Heart right ventricle (tissue), 16 donors: ENCODE measurements at regions not wholly inside any gene's neighbourhood (a gene's known extent, or its start where the extent isn't known, plus 50 kb on each side); places are given as distances from the start of the nearest gene placed in this dataset.

Experiments used
- ATAC-seq, 8 donors: fragments of 200-7000 bp; cut with Tn5 transposase; one replicate each; pipeline ENCODE4 v1.9.1; 2020; ENCODE audit warnings: mild to moderate bottlenecking in 8 of 8, moderate library complexity in 8 of 8, moderate number of reproducible peaks in 1 of 8
- DNase-seq, 2 donors: peaks; one replicate each; pipeline ENCODE4 v3.0.0-alpha.2; 2020
- H3K27ac ChIP-seq, 10 donors: fragments of 200-600 bp; sonication (generic) in 2 of 10; one replicate each; pipeline versions ENCODE4 v1.5.0 to v1.8.0; 2020 to 2022; ENCODE audit warnings: mild to moderate bottlenecking in 3 of 10
- H3K27me3 ChIP-seq, 7 donors: fragments of 200-600 bp; one replicate each; pipeline ENCODE4 v1.8.0; 2021 to 2022; ENCODE audit warnings: mild to moderate bottlenecking in 2 of 7
- H3K36me3 ChIP-seq, 9 donors: fragments of 200-600 bp; sonication (generic) in 1 of 9; one replicate each; pipeline versions ENCODE4 v1.5.0 to v1.8.0; 2020 to 2022; ENCODE audit warnings: mild to moderate bottlenecking in 2 of 9
- H3K4me1 ChIP-seq, 9 donors: fragments of 200-600 bp; sonication (generic) in 1 of 9; one replicate each; pipeline versions ENCODE4 v1.5.0 to v1.8.0; 2020 to 2022; ENCODE audit warnings: mild to moderate bottlenecking in 4 of 9
- H3K4me3 ChIP-seq, 10 donors: fragments of 200-600 bp; sonication (generic) in 2 of 10; one replicate each; pipeline versions ENCODE4 v1.5.0 to v1.8.0; 2020 to 2022; ENCODE audit warnings: mild to moderate bottlenecking in 7 of 10, moderate library complexity in 2 of 10
- H3K9me3 ChIP-seq, 11 donors: fragments of 200-600 bp in 10 of 11; sonication (generic) in 2 of 11; one replicate each; pipeline versions ENCODE4 v1.5.0 to v1.8.0; 2013 to 2022; ENCODE audit warnings: mild to moderate bottlenecking in 2 of 11, control low read depth in 1 of 11, moderate library complexity in 1 of 11
- CTCF ChIP-seq, 9 donors: fragments of 200-600 bp; sonication (generic) in 2 of 9; IDR thresholded peaks; one replicate each; pipeline versions ENCODE4 v1.5.0 to v1.8.0; 2021 to 2022; ENCODE audit warnings: antibody characterized with exemption in 9 of 9, mild to moderate bottlenecking in 5 of 9, moderate library complexity in 1 of 9
- WGBS, 2 donors: extraction: QIAGEN DNeasy Blood & Tissue Kit; methylation state at CpG; one replicate each; pipeline ENCODE4 v1.1.7; 2013; ENCODE audit warnings: inconsistent platforms in 1 of 2; 5-methylcytosine and 5-hydroxymethylcytosine counted together
- intact Hi-C, 10 donors: fragments of 100-400 bp; cut with DNase I; formaldehyde crosslinking; loops; one replicate each; pipeline versions ENCODE4 v1.11.1 to v1.14.2; 2022
- donor health status: Arrhythmogenic right ventricular cardiomyopathy.
- donor health status: ischemic (EF 13 %, LVEDD 7.1; RV severe dilation, severe dysfunction).
- donor health status: healthy with polysubstance abuse.
- donor health status: DM: no; HTN: yes; CAD: no.
- donor health status: DM: no; HTN: no; CAD: no.
- donor health status: ischemic (EF 25% LVEDD 6.9; RV normal size, moderate dysfunction).
- donor health status: ischemic (EF 25% LVEDD 5.7; RV mildly dilated, moderate dysfunction).
- donor health status: healthy.
- donor health status: DM: yes; HTN: yes; CAD: no.
- donor health status: Ischemic cardiomyopathy.
- donor health status: ischemic (EF 35%, LVEDD 5.7; RV mildly dilated, moderate dysfunction).
- donor health status: nonischemic (EF 11% LVEDD 7.7; RV severe dilation, severe dysfunction).
- donor health status: DM: yes; HTN: yes; CAD: no.
- donor health status: PGD.
- donor health status: ischemic (EF 29% LVEDD 5.4; RV normal size, mild dysfunction).
- donor health status: nonischemic (EF 23%, LVEDD 6.1; RV moderate dilation, normal function).

DNA sequence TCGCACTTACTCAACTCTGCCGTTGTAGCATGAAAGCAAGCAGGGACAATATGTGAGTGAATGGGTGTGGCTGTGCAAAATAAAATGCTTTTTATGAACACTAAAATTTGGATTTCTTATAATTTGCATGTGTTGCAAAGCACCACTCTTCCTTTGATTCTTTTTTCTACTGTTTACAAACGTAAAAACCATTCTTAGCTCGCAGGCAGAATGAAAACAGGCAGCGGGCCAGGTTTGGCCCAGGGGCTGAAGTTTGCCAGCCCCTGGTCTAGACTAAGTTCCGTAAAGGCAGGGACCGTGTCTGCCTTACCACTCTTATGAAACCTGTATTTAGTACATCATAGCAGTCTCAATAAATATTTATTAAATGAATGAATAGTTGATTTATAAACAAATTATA lies 83.7 kb upstream of the SPATS2L start:
- Histone ChIP-seq H3K9me3 (no peaks in the 10 kb centered on the region), H3K36me3 (no peaks in the 10 kb centered on the region), H3K27me3 (no peaks in the 10 kb centered on the region), H3K4me3 (no peak overlapping the region), H3K27ac (no peak overlapping the region), H3K4me1 (peaks cover 4 to 37% (median 15%) of the 10 kb centered on the region in 9 donors)
- ATAC-seq (no peak), DNase-seq (no peak)
- WGBS, 2 donors = 77 to 78% methylated on average over 7 of the region's 7 CpGs
- intact Hi-C loops = no loop called here
- no peak for TF ChIP-seq CTCF (IDR thresholded peaks at IDR 0.05)

GRCh38 chr2:200223205-200223784 lies 83.2 kb upstream of the SPATS2L start:
- H3K27me3 ChIP-seq = no peaks in the 10 kb centered on the region
- 79 to 86% methylated on average over 3 of the region's 3 CpGs for WGBS, 2 donors
- intact Hi-C loops = no loop called here
- peaks cover 4 to 37% (median 15%) of the 10 kb centered on the region in 9 donors for H3K4me1 ChIP-seq
- no peaks in the 10 kb centered on the region for H3K9me3 ChIP-seq
- ATAC-seq (no peak), DNase-seq (no peak)
- H3K4me3 ChIP-seq = no peak overlapping the region
- TF ChIP-seq CTCF (IDR thresholded peaks at IDR 0.05) = no peak
- H3K27ac ChIP-seq = no peak overlapping the region
- H3K36me3 ChIP-seq = no peaks in the 10 kb centered on the region

DNA sequence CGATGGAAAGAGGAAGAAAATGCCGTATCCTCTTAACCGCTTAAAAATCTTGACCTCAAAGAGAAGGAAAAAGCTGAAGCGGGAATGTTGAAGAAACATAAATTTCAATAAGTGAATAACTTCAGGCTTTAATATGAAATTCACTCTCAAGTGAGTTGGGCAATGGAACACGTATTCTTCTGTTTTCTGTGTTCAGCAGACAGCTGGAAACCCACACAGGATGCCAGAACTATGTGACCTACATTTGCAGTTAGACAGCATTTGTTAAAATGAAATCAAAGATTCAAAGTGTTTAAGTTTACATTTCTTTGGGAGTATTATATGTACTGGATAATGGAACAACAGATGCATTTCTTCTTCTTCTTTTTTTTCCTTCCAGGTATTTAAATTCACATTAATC lies 80.5 kb upstream of the SPATS2L start:
- Histone ChIP-seq H3K4me3 (no peak overlapping the region), H3K9me3 (no peaks in the 10 kb centered on the region), H3K4me1 (peaks cover 4 to 37% (median 15%) of the 10 kb centered on the region in 9 donors), H3K36me3 (no peaks in the 10 kb centered on the region), H3K27me3 (no peaks in the 10 kb centered on the region), H3K27ac (peak overlapping the region in 3 of 10 donors; percentile 16 to 44 (median 35))
- intact Hi-C loops = loop anchor here in 1 of 10 donors (2.0 to 5.0 kb wide), 2 partner anchors 75 to 251 kb away; no protein-coding TSS in a partner anchor
- DNase-seq (no peak), ATAC-seq (peak in 6 of 8 donors; percentile 46 to 75 (median 68))
- no peak for TF ChIP-seq CTCF (IDR thresholded peaks at IDR 0.05)
- 68 to 70% methylated on average over 5 of the region's 5 CpGs for whole genome bisulfite sequencing, 2 donors

- ATAC-seq (peak; percentile 42 to 96 (median 83)), DNase-seq (peak; percentile 57 to 69)
- Histone ChIP-seq H3K27me3 (no peaks in the 10 kb centered on the region), H3K9me3 (no peaks in the 10 kb centered on the region), H3K4me3 (no peak overlapping the region), H3K4me1 (peaks cover 4 to 37% (median 15%) of the 10 kb centered on the region in 9 donors), H3K27ac (peak overlapping the region in 3 of 10 donors; percentile 0 to 16 (median 9)), H3K36me3 (no peaks in the 10 kb centered on the region)
- no peak for TF ChIP-seq CTCF (IDR thresholded peaks at IDR 0.05)
- 29 to 34% methylated on average over 6 of the region's 6 CpGs for WGBS, 2 donors
- intact Hi-C loops = loop anchor here in 1 of 10 donors (2.0 to 5.0 kb wide), 2 partner anchors 74 to 251 kb away; no protein-coding TSS in a partner anchor
These were observed 79.8 kb upstream of the SPATS2L start for GRCh38 chr2:200226451-200227426.
